HEK293 (cell line): ENCODE measurements at regions not wholly inside any gene's neighbourhood (a gene's known extent, or its start where the extent isn't known, plus 50 kb on each side); places are given as distances from the start of the nearest gene placed in this dataset.
A peak's percentile ranks its signal among the peaks of the same experiment; 100 is the strongest.

ENCODE experiments used
- CTCF ChIA-PET: fragments of 350-600 bp; formaldehyde crosslinking; extraction: SDS; loops from one replicate; lab custom pipeline; 2021; ENCODE audit warnings: antibody characterized with exemption; lab: Yijun Ruan, JAX
- POLR2A ChIA-PET: fragments of 300-600 bp; formaldehyde crosslinking; extraction: SDS; loops from one replicate; lab custom pipeline; 2020; ENCODE audit warnings: antibody characterized with exemption, inconsistent platforms; lab: Yijun Ruan, JAX
- H3K27ac ChIP-seq: fragments of 200-500 bp; sonication (Bioruptor generic); 2 replicates; pipeline ENCODE4 v1.5.1; 2014; ENCODE audit warnings: low read depth, low read length, control low read depth, inconsistent platforms; ENCODE audit errors: extremely low read depth
- H3K36me3 ChIP-seq, 2 experiments: fragments of 200-500 bp in 1 of 2; sonication (Bioruptor generic) in 1 of 2; 1 replicate in 1 of 2; 2 replicates in 1 of 2; pipeline ENCODE4 v1.5.1; 2014 to 2017; ENCODE audit warnings: inconsistent platforms in 2 of 2, low read length in 2 of 2; ENCODE audit not compliant: control insufficient read depth in 2 of 2, insufficient read depth in 1 of 2
- H3K4me1 ChIP-seq: fragments of 200-500 bp; sonication (Bioruptor generic); 2 replicates; pipeline ENCODE4 v1.5.1; 2014; ENCODE audit warnings: mild to moderate bottlenecking, low read length, inconsistent platforms; ENCODE audit not compliant: control insufficient read depth, insufficient read depth
- H3K4me3 ChIP-seq: 2 replicates; pipeline ENCODE4 v1.5.1; 2011; ENCODE audit warnings: low read depth, mild to moderate bottlenecking, control low read depth, low read length, moderate library complexity
- H3K9me3 ChIP-seq: fragments of 200-500 bp; sonication (Bioruptor generic); 2 replicates; pipeline ENCODE4 v1.5.1; 2014; ENCODE audit warnings: low read depth, low read length, inconsistent platforms; ENCODE audit not compliant: control insufficient read depth, insufficient read depth
- EGR2 ChIP-seq: fragments of 450-650 bp; formaldehyde crosslinking; IDR thresholded peaks from 2 replicates; pipeline ENCODE4 v1.5.1; 2016; ENCODE audit warnings: low read depth, missing biosample characterization, missing genetic modification characterization
- FEZF1 ChIP-seq: fragments of 450-650 bp; formaldehyde crosslinking; IDR thresholded peaks from 2 replicates; pipeline ENCODE4 v1.5.1; 2016; ENCODE audit warnings: missing biosample characterization, missing genetic modification characterization
- GLI2 ChIP-seq: fragments of 450-650 bp; formaldehyde crosslinking; IDR thresholded peaks from 2 replicates; pipeline ENCODE4; 2017; ENCODE audit warnings: missing biosample characterization, missing genetic modification characterization, low read depth, borderline replicate concordance
- GLIS1 ChIP-seq: fragments of 450-650 bp; formaldehyde crosslinking; IDR thresholded peaks from 2 replicates; pipeline ENCODE4 v1.5.1; 2016; ENCODE audit warnings: missing biosample characterization, missing genetic modification characterization
- GLIS2 ChIP-seq: fragments of 450-650 bp; formaldehyde crosslinking; IDR thresholded peaks from 2 replicates; pipeline ENCODE4 v1.5.1; 2016; ENCODE audit warnings: missing biosample characterization, missing genetic modification characterization
- HOXA7 ChIP-seq: sonication (generic); formaldehyde crosslinking; IDR thresholded peaks from 2 replicates; pipeline ENCODE4 v1.8.1; 2022; ENCODE audit warnings: missing genetic modification reagents, borderline replicate concordance
- KLF8 ChIP-seq: fragments of 450-650 bp; formaldehyde crosslinking; IDR thresholded peaks from 2 replicates; pipeline ENCODE4 v1.5.1; 2016; ENCODE audit warnings: missing biosample characterization, missing genetic modification characterization
- SP7 ChIP-seq: fragments of 450-650 bp; formaldehyde crosslinking; IDR thresholded peaks from 2 replicates; pipeline ENCODE4 v1.5.1; 2016; ENCODE audit warnings: missing biosample characterization, missing genetic modification characterization
- YY1 ChIP-seq: fragments of 450-650 bp; formaldehyde crosslinking; IDR thresholded peaks from 2 replicates; pipeline ENCODE4 v1.5.1; 2018; ENCODE audit warnings: missing biosample characterization, missing genetic modification characterization
- ZFHX2 ChIP-seq: fragments of 450-650 bp; formaldehyde crosslinking; conservative IDR thresholded peaks from 2 replicates; pipeline ENCODE4 v1.5.1; 2016; ENCODE audit warnings: missing biosample characterization, missing genetic modification characterization
- ZFP69B ChIP-seq: fragments of 450-650 bp; formaldehyde crosslinking; IDR thresholded peaks from 2 replicates; pipeline ENCODE4 v1.5.1; 2016; ENCODE audit warnings: missing biosample characterization, missing genetic modification characterization
- ZIC2 ChIP-seq: fragments of 450-650 bp; formaldehyde crosslinking; IDR thresholded peaks from 2 replicates; pipeline ENCODE4 v1.5.1; 2016; ENCODE audit warnings: missing biosample characterization, missing genetic modification characterization
- ZNF146 ChIP-seq: fragments of 450-650 bp; formaldehyde crosslinking; IDR thresholded peaks from 2 replicates; pipeline ENCODE4 v1.5.1; 2016; ENCODE audit warnings: missing biosample characterization, missing genetic modification characterization
- ZNF362 ChIP-seq: fragments of 450-650 bp; formaldehyde crosslinking; IDR thresholded peaks from 2 replicates; pipeline ENCODE4 v1.5.1; 2016; ENCODE audit warnings: missing biosample characterization, missing genetic modification characterization
- ZNF433 ChIP-seq: fragments of 450-650 bp; formaldehyde crosslinking; IDR thresholded peaks from 2 replicates; pipeline ENCODE4 v1.5.1; 2016; ENCODE audit warnings: missing biosample characterization, missing genetic modification characterization, low read depth
- ZNF513 ChIP-seq: fragments of 450-650 bp; IDR thresholded peaks from 2 replicates; pipeline ENCODE4 v1.5.1; 2018; ENCODE audit warnings: missing biosample characterization, missing genetic modification characterization
- ZNF529 ChIP-seq: fragments of 450-650 bp; formaldehyde crosslinking; IDR thresholded peaks from 2 replicates; pipeline ENCODE4 v1.5.1; 2017; ENCODE audit warnings: missing genetic modification characterization, missing biosample characterization; ENCODE audit not compliant: insufficient replicate concordance
- ZNF544 ChIP-seq: fragments of 450-650 bp; formaldehyde crosslinking; IDR thresholded peaks from 2 replicates; pipeline ENCODE4 v1.5.0; 2017; ENCODE audit warnings: missing biosample characterization, missing genetic modification characterization
- ZNF558 ChIP-seq: fragments of 450-650 bp; formaldehyde crosslinking; IDR thresholded peaks from 2 replicates; pipeline ENCODE4 v1.5.1; 2016; ENCODE audit warnings: missing biosample characterization, missing genetic modification characterization
- ZNF664 ChIP-seq: fragments of 450-650 bp; formaldehyde crosslinking; IDR thresholded peaks from 2 replicates; pipeline ENCODE4 v1.5.1; 2016; ENCODE audit warnings: missing biosample characterization, missing genetic modification characterization
- ZNF701 ChIP-seq: fragments of 450-650 bp; formaldehyde crosslinking; IDR thresholded peaks from 2 replicates; pipeline ENCODE4 v1.5.1; 2016; ENCODE audit warnings: missing biosample characterization, missing genetic modification characterization
- ZNF76 ChIP-seq: fragments of 450-650 bp; formaldehyde crosslinking; IDR thresholded peaks from 2 replicates; pipeline ENCODE4; 2016; ENCODE audit warnings: low read depth, missing biosample characterization, missing genetic modification characterization, borderline replicate concordance

GRCh38 chr12:124227951-124228711 is 66.8 kb upstream of the RFLNA start:
- Histone ChIP-seq H3K4me3 (no peak overlapping the region), H3K36me3 (no peaks in the 10 kb centered on the region)
- peak; percentile 47 for TF ChIP-seq ZFHX2
- TF ChIP-seq ZIC2 (tag by site-specific recombination): peak; percentile 55
- no peak for TF ChIP-seq ZNF664
- peak; percentile 41; the same call in 1 of the 2 replicates for TF ChIP-seq GLIS1
- TF ChIP-seq YY1: no peak
- 0 out of 2 replicates have a peak, but pooled peaks have one; percentile 15 for TF ChIP-seq GLIS2 (tag by site-specific recombination)
- TF ChIP-seq ZFP69B (tag by site-specific recombination): no peak
- TF ChIP-seq EGR2 (tag by site-specific recombination): peak; percentile 25; the same call in 1 of the 2 replicates
- TF ChIP-seq, all 188 proteins: peak for 5
- Histone ChIP-seq H3K27ac (no peak overlapping the region), H3K4me1 (no peaks in the 10 kb centered on the region), H3K9me3 (no peaks in the 10 kb centered on the region)
- ChIA-PET POLR2A (no interaction called here), CTCF (no interaction called here)

GRCh38 chr12:124229520-124229919 is 65.4 kb upstream of the RFLNA start:
- Histone ChIP-seq H3K27ac (no peak overlapping the region), H3K36me3 (no peaks in the 10 kb centered on the region), H3K4me3 (no peak overlapping the region), H3K9me3 (no peaks in the 10 kb centered on the region), H3K4me1 (no peaks in the 10 kb centered on the region)
- POLR2A ChIA-PET: interaction anchor here (0.6 kb wide), 1 partner anchor 312 kb away, joined by 3 read pairs; no protein-coding TSS in a partner anchor
- CTCF ChIA-PET: interaction anchor here (0.7 kb wide), 1 partner anchor 225 kb away, joined by 4 read pairs; no protein-coding TSS in a partner anchor
- TF ChIP-seq ZNF529 (tag by site-specific recombination): no peak

- TF ChIP-seq ZNF544 (no peak), ZNF146 (tag by site-specific recombination) (no peak), HOXA7 (CRISPR knock-in tag) (no peak), SP7 (no peak), ZNF76 (tag by site-specific recombination) (no peak), FEZF1 (tag by site-specific recombination) (no peak), ZNF558 (no peak), KLF8 (tag by site-specific recombination) (no peak), ZNF701 (tag by site-specific recombination) (no peak), ZNF513 (tag by site-specific recombination) (no peak), GLI2 (tag by site-specific recombination) (no peak), ZNF433 (no peak), ZNF362 (no peak)
- POLR2A ChIA-PET: no interaction called here
These were observed 64.7 kb upstream of the RFLNA start for GRCh38 chr12:124230117-124230757.

More at GRCh38 chr12:124230117-124230757, 64.7 kb upstream of the RFLNA start:
- H3K4me3 ChIP-seq: no peak overlapping the region
- no peak overlapping the region for H3K27ac ChIP-seq
- no peaks in the 10 kb centered on the region for H3K9me3 ChIP-seq
- H3K4me1 ChIP-seq: no peaks in the 10 kb centered on the region
- CTCF ChIA-PET: no interaction called here
- no peaks in the 10 kb centered on the region for H3K36me3 ChIP-seq
